A549 (cell line): ENCODE measurements at regions not wholly inside any gene's neighbourhood (a gene's known extent, or its start where the extent isn't known, plus 50 kb on each side); places are given as distances from the start of the nearest gene placed in this dataset.

ENCODE experiments used
- ATAC-seq, 2 experiments: fragments of 200-7000 bp in 1 of 2; fragments of >200 bp in 1 of 2; cut with Nextera tagmentation in 1 of 2; cut with Tn5 transposase in 1 of 2; 3 replicates each; pipeline versions ENCODE4 v1.8.0 to v1.9.1; 2018 to 2020; ENCODE audit warnings: mild to moderate bottlenecking in 1 of 2, moderate library complexity in 1 of 2
- CTCF ChIA-PET: fragments of 300-600 bp; sonication (Branson Sonifier 250); formaldehyde crosslinking; extraction: SDS; loops from one replicate; lab custom pipeline; 2021; ENCODE audit warnings: antibody characterized with exemption, inconsistent platforms; lab: Yijun Ruan, JAX
- POLR2A ChIA-PET: fragments of 350-600 bp; formaldehyde crosslinking; extraction: SDS; loops from one replicate; lab custom pipeline; 2021; ENCODE audit warnings: antibody characterized with exemption, inconsistent platforms; lab: Yijun Ruan, JAX
- DNase-seq, 2 experiments: peaks; one replicate each; pipeline versions ENCODE4 v3.0.0 to v3.0.0-alpha.2; 2011 to 2016; ENCODE audit warnings: low read depth in 1 of 2, low spot score in 1 of 2
- FAIRE-seq: peaks from 2 replicates; lab custom pipeline; 2011; peaks lifted over from hg19 to GRCh38; lab: Jason Lieb, UNC
- H3K27ac ChIP-seq, 2 experiments: fragments of >200 bp; sonication (Bioruptor Twin); formaldehyde crosslinking; 3 replicates each; pipeline ENCODE4 v1.5.1; 2016 to 2017
- H3K4me1 ChIP-seq: fragments of >200 bp; sonication (Bioruptor Twin); formaldehyde crosslinking; 3 replicates; pipeline ENCODE4 v1.6.1; 2016
- H3K4me2 ChIP-seq: fragments of >200 bp; sonication (Bioruptor Twin); formaldehyde crosslinking; 3 replicates; pipeline ENCODE4 v1.6.1; 2016
- H3K4me3 ChIP-seq: fragments of >200 bp; sonication (Bioruptor Twin); formaldehyde crosslinking; 3 replicates; pipeline ENCODE4 v1.5.1; 2016
- H3K9me3 ChIP-seq: fragments of >200 bp; sonication (Bioruptor Twin); formaldehyde crosslinking; 3 replicates; pipeline ENCODE4 v1.6.1; 2016
- CHD2 ChIP-seq: fragments of 150-350 bp; IDR thresholded peaks from 2 replicates; pipeline ENCODE4 v1.6.1; 2014; ENCODE audit warnings: low read length; ENCODE audit not compliant: partially characterized antibody
- CHD4 ChIP-seq: fragments of 200-600 bp; sonication (generic); IDR thresholded peaks from 2 replicates; pipeline ENCODE4 v1.6.1; 2016; ENCODE audit warnings: antibody characterized with exemption, mild to moderate bottlenecking, borderline replicate concordance
- EHF ChIP-seq: fragments of 250-450 bp; sonication (Bioruptor Pico); IDR thresholded peaks from 2 replicates; pipeline ENCODE4 v1.5.0; 2020; ENCODE audit warnings: mild to moderate bottlenecking
- ESRRA ChIP-seq: fragments of 150-350 bp; IDR thresholded peaks from 2 replicates; pipeline ENCODE4 v1.6.1; 2014; ENCODE audit warnings: mild to moderate bottlenecking, low read length, borderline replicate concordance
- HDAC2 ChIP-seq: fragments of 200-600 bp; sonication (generic); IDR thresholded peaks from 2 replicates; pipeline ENCODE4 v1.6.1; 2016
- HOXB13 ChIP-seq: fragments of 250-450 bp; sonication (Bioruptor Pico); IDR thresholded peaks from 2 replicates; pipeline ENCODE4 v1.5.0; 2020; ENCODE audit warnings: low read depth, mild to moderate bottlenecking, moderate library complexity
- JUN ChIP-seq, 2 experiments: fragments of >200 bp; sonication (Bioruptor Twin); formaldehyde crosslinking; IDR thresholded peaks; 2 replicates in 1 of 2; 3 replicates in 1 of 2; pipeline ENCODE4 v1.6.1; 2016 to 2017
- KDM1A ChIP-seq: fragments of 200-600 bp; sonication (generic); IDR thresholded peaks from 2 replicates; pipeline ENCODE4 v1.6.1; 2016; ENCODE audit warnings: low read depth, mild to moderate bottlenecking
- KDM5A ChIP-seq: fragments of 200-600 bp; sonication (generic); IDR thresholded peaks from 2 replicates; pipeline ENCODE4 v1.6.1; 2016; ENCODE audit warnings: antibody characterized with exemption, mild to moderate bottlenecking
- MAFK ChIP-seq: fragments of 450-650 bp; IDR thresholded peaks from 2 replicates; pipeline ENCODE4 v1.6.1; 2014; ENCODE audit not compliant: partially characterized antibody
- MAX ChIP-seq: IDR thresholded peaks from 2 replicates; pipeline ENCODE4 v1.6.1; 2012
- MAZ ChIP-seq: fragments of 150-350 bp; IDR thresholded peaks from 2 replicates; pipeline ENCODE4 v1.6.1; 2014; ENCODE audit warnings: antibody characterized with exemption, low read depth, low read length, borderline replicate concordance
- MYC ChIP-seq: IDR thresholded peaks from 2 replicates; pipeline ENCODE4 v1.6.1; 2012; ENCODE audit warnings: mild to moderate bottlenecking, inconsistent platforms, low read length, improper control_type of control experiment, borderline replicate concordance
- NFE2L2 ChIP-seq: fragments of 150-350 bp; conservative IDR thresholded peaks from 2 replicates; pipeline ENCODE4 v1.6.1; 2014; ENCODE audit warnings: low read length
- NPAS2 ChIP-seq: fragments of 250-450 bp; sonication (Bioruptor Pico); IDR thresholded peaks from 2 replicates; pipeline ENCODE4 v1.8.0; 2022; ENCODE audit warnings: mild to moderate bottlenecking, moderate library complexity, borderline replicate concordance
- PHF8 ChIP-seq: fragments of 200-600 bp; sonication (generic); IDR thresholded peaks from 2 replicates; pipeline ENCODE4 v1.6.1; 2016; ENCODE audit warnings: low read depth, mild to moderate bottlenecking, antibody characterized with exemption, moderate library complexity, borderline replicate concordance
- POLR2A ChIP-seq: IDR thresholded peaks from 2 replicates; pipeline ENCODE4 v1.6.1; 2012; ENCODE audit warnings: mild to moderate bottlenecking, low read length
- POLR2AphosphoS2 ChIP-seq: conservative IDR thresholded peaks from 2 replicates; pipeline ENCODE4 v1.6.1; 2012; ENCODE audit warnings: low read length, improper control_type of control experiment, inconsistent platforms
- RARB ChIP-seq: fragments of 250-450 bp; sonication (Bioruptor Pico); IDR thresholded peaks from 2 replicates; pipeline ENCODE4 v1.8.0; 2021; ENCODE audit warnings: mild to moderate bottlenecking, moderate library complexity
- RFX5 ChIP-seq: fragments of 450-650 bp; IDR thresholded peaks from 2 replicates; pipeline ENCODE4 v1.7.1; 2014; ENCODE audit warnings: antibody characterized with exemption, mild to moderate bottlenecking, moderate library complexity
- RNF2 ChIP-seq: fragments of 200-600 bp; sonication (generic); IDR thresholded peaks from 2 replicates; pipeline ENCODE4 v1.6.1; 2016; ENCODE audit warnings: low read depth, mild to moderate bottlenecking, antibody characterized with exemption, moderate library complexity, borderline replicate concordance
- SMC3 ChIP-seq: fragments of >200 bp; sonication (Bioruptor Twin); formaldehyde crosslinking; IDR thresholded peaks from 3 replicates; pipeline ENCODE4 v1.6.1; 2018; ENCODE audit warnings: inconsistent platforms
- TFCP2L1 ChIP-seq: fragments of 250-450 bp; sonication (Bioruptor Pico); IDR thresholded peaks from 2 replicates; pipeline ENCODE4 v1.5.0; 2021; ENCODE audit warnings: mild to moderate bottlenecking
- ZC3H11A ChIP-seq: fragments of 450-650 bp; IDR thresholded peaks from 2 replicates; pipeline ENCODE4 v1.6.1; 2014; ENCODE audit warnings: antibody characterized with exemption, mild to moderate bottlenecking
- WGBS: methylation state at CpG from one replicate; pipeline ENCODE4 v1.1.6; 2017; ENCODE audit errors: missing lambda C conversion rate; 5-methylcytosine and 5-hydroxymethylcytosine counted together
- TF ChIP-seq, protein P1 (sequence below): fragments of 450-650 bp; IDR thresholded peaks from 2 replicates; pipeline ENCODE4 v1.6.1; 2014; ENCODE audit warnings: antibody characterized with exemption

GRCh38 chr2:180443888-180444287 lies 436.8 kb upstream of the CWC22 start:
- WGBS, result 30% methylated on average over 1 of the region's 1 CpG
- ChIA-PET POLR2A (no interaction called here), CTCF (no interaction called here)
- DNase-seq (no peak), FAIRE-seq (no peak), ATAC-seq (no peak)
- Histone ChIP-seq H3K27ac (no peak overlapping the region), H3K9me3 (no peaks in the 10 kb centered on the region), H3K4me3 (no peak overlapping the region), H3K4me2 (no peak overlapping the region), H3K4me1 (no peaks in the 10 kb centered on the region)
- no peak for TF ChIP-seq MAZ
- TF ChIP-seq, protein P1, sequence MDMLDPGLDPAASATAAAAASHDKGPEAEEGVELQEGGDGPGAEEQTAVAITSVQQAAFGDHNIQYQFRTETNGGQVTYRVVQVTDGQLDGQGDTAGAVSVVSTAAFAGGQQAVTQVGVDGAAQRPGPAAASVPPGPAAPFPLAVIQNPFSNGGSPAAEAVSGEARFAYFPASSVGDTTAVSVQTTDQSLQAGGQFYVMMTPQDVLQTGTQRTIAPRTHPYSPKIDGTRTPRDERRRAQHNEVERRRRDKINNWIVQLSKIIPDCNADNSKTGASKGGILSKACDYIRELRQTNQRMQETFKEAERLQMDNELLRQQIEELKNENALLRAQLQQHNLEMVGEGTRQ, result no peak
- TF ChIP-seq TFCP2L1, result no peak
- TF ChIP-seq MAFK, result peak; percentile 25
- TF ChIP-seq KDM1A, result no peak
- TF ChIP-seq, all 56 proteins: peak for 1

GRCh38 chr2:180442860-180443644 lies 436.0 kb upstream of the CWC22 start:
- no peak for FAIRE-seq
- no peak for DNase-seq
- POLR2A ChIA-PET, result no interaction called here
- no peak overlapping the region for H3K4me2 ChIP-seq
- CTCF ChIA-PET, result no interaction called here
- no peak for ATAC-seq
- H3K4me3 ChIP-seq, result no peak overlapping the region
- H3K9me3 ChIP-seq, result no peaks in the 10 kb centered on the region
- no peaks in the 10 kb centered on the region for H3K4me1 ChIP-seq
- no peak for TF ChIP-seq HDAC2
- no peak for TF ChIP-seq RNF2
- no peak for TF ChIP-seq NFE2L2
- TF ChIP-seq EHF (CRISPR knock-in tag), result no peak
- TF ChIP-seq, all 56 proteins: peak for 0
- no peak overlapping the region for H3K27ac ChIP-seq
- 64% methylated on average over 1 of the region's 1 CpG for WGBS

- H3K27ac ChIP-seq, result no peak overlapping the region
- H3K4me2 ChIP-seq, result no peak overlapping the region
- TF ChIP-seq ESRRA (no peak), NPAS2 (CRISPR knock-in tag) (no peak), HOXB13 (CRISPR knock-in tag) (no peak)
- TF ChIP-seq, all 56 proteins: peak for 0
- ATAC-seq (no peak), FAIRE-seq (no peak), DNase-seq (no peak)
- ChIA-PET CTCF (no interaction called here), POLR2A (no interaction called here)
- H3K4me3 ChIP-seq, result no peak overlapping the region
- 90% methylated on average over 3 of the region's 3 CpGs for WGBS
- H3K4me1 ChIP-seq, result no peaks in the 10 kb centered on the region
- H3K9me3 ChIP-seq, result no peaks in the 10 kb centered on the region
These were observed 412.1 kb upstream of the CWC22 start for GRCh38 chr2:180419212-180419611.

- Histone ChIP-seq H3K4me2 (no peak overlapping the region), H3K4me3 (no peak overlapping the region), H3K4me1 (peaks cover 6% of the 10 kb centered on the region; the same call in 2 of the 3 replicates), H3K9me3 (no peaks in the 10 kb centered on the region), H3K27ac (no peak overlapping the region)
- ATAC-seq, result no peak
- ChIA-PET CTCF (interaction anchor here (1.0 kb wide), 1 partner anchor 33 kb away, joined by 3 read pairs; no protein-coding TSS in a partner anchor), POLR2A (no interaction called here)
- DNase-seq, result no peak
- FAIRE-seq, result no peak
- 56% methylated on average over 6 of the region's 6 CpGs for WGBS
- TF ChIP-seq POLR2A (no peak), JUN (IDR thresholded peaks at IDR 0.05) (no peak), PHF8 (no peak), RFX5 (no peak), MYC (no peak), HDAC2 (no peak), POLR2AphosphoS2 (no peak), ESRRA (no peak), RARB (CRISPR knock-in tag) (no peak), MAFK (no peak), CHD4 (no peak), HOXB13 (CRISPR knock-in tag) (no peak), CHD2 (no peak), SMC3 (no peak), ZC3H11A (no peak), RNF2 (no peak), KDM5A (no peak), MAX (no peak)
- TF ChIP-seq, protein P1, result no peak
These were observed 409.5 kb upstream of the CWC22 start for GRCh38 chr2:180416627-180417026.
